Testis (tissue), 2 donors: ENCODE measurements at regions not wholly inside any gene's neighbourhood (a gene's known extent, or its start where the extent isn't known, plus 50 kb on each side); places are given as distances from the start of the nearest gene placed in this dataset.

Experiments used
- POLR2A ChIP-seq: fragments of 450-650 bp; IDR thresholded peaks from one replicate; pipeline ENCODE4 v1.6.1; 2017; ENCODE audit warnings: antibody characterized with exemption, mild to moderate bottlenecking, moderate library complexity
- TF ChIP-seq, protein P1 (sequence below), 3 experiments: fragments of 450-650 bp in 2 of 3; fragments of 200-600 bp in 1 of 3; sonication (generic) in 1 of 3; IDR thresholded peaks; one replicate each; pipeline ENCODE4 v1.5.1; 2016 to 2019; ENCODE audit warnings: antibody characterized with exemption in 3 of 3, mild to moderate bottlenecking in 2 of 3, moderate library complexity in 1 of 3

DNA sequence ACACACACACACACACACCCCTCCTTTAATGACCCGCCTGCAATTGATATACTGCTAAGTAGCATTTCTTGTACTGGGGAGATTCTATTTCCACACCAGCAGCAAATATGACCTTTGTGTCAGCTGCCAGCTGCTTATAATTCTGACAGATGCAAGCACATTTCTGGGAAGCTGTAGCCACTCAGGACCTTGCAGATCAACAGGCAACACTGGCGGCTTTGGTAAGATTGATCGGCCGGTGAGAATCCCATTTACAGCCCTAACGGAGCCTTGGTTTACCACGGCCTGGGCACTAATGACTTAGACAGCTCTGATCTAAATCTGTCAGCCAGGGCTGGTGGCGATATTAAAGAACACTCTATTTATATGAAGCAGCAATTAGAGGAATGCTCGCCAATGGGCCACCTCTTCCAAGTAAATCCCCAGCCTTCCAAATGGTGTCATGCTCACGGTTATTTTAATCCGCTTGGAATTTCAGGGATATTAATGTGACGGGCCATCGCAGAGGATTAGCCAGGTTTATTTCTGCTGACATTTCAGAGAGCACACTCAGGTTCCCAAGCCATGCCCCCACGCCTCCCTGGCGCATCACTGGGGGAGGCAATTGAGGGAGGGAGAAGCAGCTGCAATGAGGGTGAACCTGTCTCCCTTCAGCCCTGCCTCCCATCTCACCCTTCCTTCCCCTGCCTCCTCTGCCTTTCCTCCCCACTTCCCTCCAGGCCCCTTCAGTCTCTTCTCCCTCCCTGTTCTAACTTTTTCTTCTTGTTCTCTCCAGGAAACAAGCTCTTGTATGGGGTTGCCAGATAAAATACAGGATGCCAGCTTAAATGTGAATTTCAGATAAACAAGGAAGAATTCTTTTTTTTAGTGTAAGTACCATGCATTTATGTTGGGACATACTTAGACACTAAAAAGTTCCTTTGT, 287.0 kb downstream of the TLE3 start:
- TF ChIP-seq, protein P1, sequence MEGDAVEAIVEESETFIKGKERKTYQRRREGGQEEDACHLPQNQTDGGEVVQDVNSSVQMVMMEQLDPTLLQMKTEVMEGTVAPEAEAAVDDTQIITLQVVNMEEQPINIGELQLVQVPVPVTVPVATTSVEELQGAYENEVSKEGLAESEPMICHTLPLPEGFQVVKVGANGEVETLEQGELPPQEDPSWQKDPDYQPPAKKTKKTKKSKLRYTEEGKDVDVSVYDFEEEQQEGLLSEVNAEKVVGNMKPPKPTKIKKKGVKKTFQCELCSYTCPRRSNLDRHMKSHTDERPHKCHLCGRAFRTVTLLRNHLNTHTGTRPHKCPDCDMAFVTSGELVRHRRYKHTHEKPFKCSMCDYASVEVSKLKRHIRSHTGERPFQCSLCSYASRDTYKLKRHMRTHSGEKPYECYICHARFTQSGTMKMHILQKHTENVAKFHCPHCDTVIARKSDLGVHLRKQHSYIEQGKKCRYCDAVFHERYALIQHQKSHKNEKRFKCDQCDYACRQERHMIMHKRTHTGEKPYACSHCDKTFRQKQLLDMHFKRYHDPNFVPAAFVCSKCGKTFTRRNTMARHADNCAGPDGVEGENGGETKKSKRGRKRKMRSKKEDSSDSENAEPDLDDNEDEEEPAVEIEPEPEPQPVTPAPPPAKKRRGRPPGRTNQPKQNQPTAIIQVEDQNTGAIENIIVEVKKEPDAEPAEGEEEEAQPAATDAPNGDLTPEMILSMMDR (IDR thresholded peaks at IDR 0.05): no peak
- no peak for TF ChIP-seq POLR2A
